PC-9 (cell line): ENCODE measurements at regions not wholly inside any gene's neighbourhood (a gene's known extent, or its start where the extent isn't known, plus 50 kb on each side); places are given as distances from the start of the nearest gene placed in this dataset.

ENCODE experiments used
- BruUV-seq: library from RNA; stranded (reverse); fragments of 400-500 nt; replicated peaks from 2 replicates; lab custom pipeline; 2021; lab: Mats Ljungman, UMichigan
- CTCF ChIA-PET: fragments of 300-600 bp; sonication (Branson Sonifier 250); formaldehyde crosslinking; loops from one replicate; lab custom pipeline; 2022; ENCODE audit warnings: antibody characterized with exemption; lab: Charles Lee
- POLR2A ChIA-PET: fragments of 300-600 bp; sonication (Branson Sonifier 250); formaldehyde crosslinking; loops from one replicate; lab custom pipeline; 2022; ENCODE audit warnings: antibody characterized with exemption; ENCODE audit not compliant: unreplicated experiment; lab: Charles Lee
- DNase-seq, 2 experiments: peaks; one replicate each; pipeline versions ENCODE4 v3.0.0 to v3.0.0-alpha.2; 2015 to 2022; ENCODE audit warnings: mixed read lengths in 1 of 2
- H2AFZ ChIP-seq: fragments of 200-600 bp; sonication (generic); 2 replicates; pipeline ENCODE4 v1.8.1; 2017; ENCODE audit warnings: antibody characterized with exemption
- H3F3A ChIP-seq: fragments of 200-600 bp; sonication (generic); 2 replicates; pipeline ENCODE4 v1.8.1; 2017; ENCODE audit warnings: antibody characterized with exemption, mild to moderate bottlenecking, low read depth; ENCODE audit not compliant: insufficient read depth
- H3K27ac ChIP-seq: fragments of 200-600 bp; sonication (generic); 2 replicates; pipeline ENCODE4 v1.6.1; 2016; ENCODE audit warnings: mixed run types
- H3K27me3 ChIP-seq: fragments of 200-600 bp; sonication (generic); 2 replicates; pipeline ENCODE4 v1.6.1; 2016; ENCODE audit warnings: low read depth, mixed run types; ENCODE audit not compliant: insufficient read depth
- H3K36me3 ChIP-seq: fragments of 200-600 bp; sonication (generic); 2 replicates; pipeline ENCODE4 v1.6.1; 2016; ENCODE audit warnings: low read depth, mixed run types
- H3K4me1 ChIP-seq: fragments of 200-600 bp; sonication (generic); replicated peaks from 2 replicates; pipeline ENCODE4 v1.6.1; 2016; ENCODE audit warnings: mixed run types; ENCODE audit not compliant: insufficient read depth
- H3K4me2 ChIP-seq: fragments of 200-600 bp; sonication (generic); 2 replicates; pipeline ENCODE4 v1.6.1; 2017; ENCODE audit warnings: mixed run types
- H3K4me3 ChIP-seq: fragments of 200-600 bp; sonication (generic); 2 replicates; pipeline ENCODE4 v1.6.1; 2016; ENCODE audit warnings: mixed run types
- H3K79me2 ChIP-seq: fragments of 200-600 bp; sonication (generic); 2 replicates; pipeline ENCODE4 v1.6.1; 2017; ENCODE audit warnings: low read depth, mixed run types
- H3K9me2 ChIP-seq: fragments of 200-600 bp; sonication (generic); 2 replicates; pipeline ENCODE4 v1.8.1; 2017; ENCODE audit warnings: mild to moderate bottlenecking; ENCODE audit not compliant: insufficient read depth
- H3K9me3 ChIP-seq: fragments of 200-600 bp; sonication (generic); 2 replicates; pipeline ENCODE4 v1.8.1; 2016; ENCODE audit warnings: low read depth; ENCODE audit not compliant: insufficient read depth
- H4K20me1 ChIP-seq: fragments of 200-600 bp; sonication (generic); 2 replicates; pipeline ENCODE4 v1.8.1; 2017; ENCODE audit not compliant: insufficient read depth
- EZH2 ChIP-seq: fragments of 200-600 bp; sonication (generic); IDR thresholded peaks from 2 replicates; pipeline ENCODE4 v1.8.0; 2017; ENCODE audit warnings: antibody characterized with exemption, low read depth
- intact Hi-C: fragments of 100-400 bp; cut with micrococcal nuclease; formaldehyde crosslinking; loops from one replicate; pipeline ENCODE4 v1.10.0; 2022; ENCODE audit not compliant: unreplicated experiment
- TF ChIP-seq, protein P1 (sequence below): fragments of 200-600 bp; sonication (generic); conservative IDR thresholded peaks from 2 replicates; pipeline ENCODE4 v1.6.1; 2017; ENCODE audit warnings: mixed run types, antibody characterized with exemption, mild to moderate bottlenecking, moderate library complexity

DNA sequence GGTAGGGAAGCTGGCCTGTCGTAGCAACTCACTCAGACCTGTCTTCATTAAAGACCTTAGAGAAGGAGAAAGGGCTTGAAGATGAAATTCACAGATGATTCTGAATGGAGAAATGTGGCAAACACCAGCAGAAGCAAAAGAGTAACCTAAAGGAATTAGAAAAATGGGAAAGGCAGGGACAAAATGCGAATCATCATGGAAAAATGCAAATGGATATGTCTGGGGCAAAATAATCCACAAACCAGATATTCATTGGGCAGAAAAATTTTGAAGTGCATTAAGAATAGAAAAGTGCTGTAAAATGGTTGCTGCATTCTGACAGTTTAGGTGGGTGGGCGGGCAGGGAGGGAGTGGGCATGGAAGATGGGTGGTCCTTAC is 156.9 kb upstream of the RASGRP1 start:
- DNase-seq: no peak
- Histone ChIP-seq H2AFZ (no peak overlapping the region), H3K4me1 (no peaks in the 10 kb centered on the region), H3K4me2 (no peak overlapping the region), H3F3A (no peaks in the 10 kb centered on the region), H3K9me3 (no peaks in the 10 kb centered on the region), H3K27ac (no peak overlapping the region), H3K79me2 (no peaks in the 10 kb centered on the region), H3K36me3 (no peaks in the 10 kb centered on the region), H3K27me3 (no peaks in the 10 kb centered on the region), H4K20me1 (no peaks in the 10 kb centered on the region), H3K9me2 (no peaks in the 10 kb centered on the region; the same call in 1 of the 2 replicates), H3K4me3 (no peak overlapping the region)
- TF ChIP-seq EZH2: no peak
- TF ChIP-seq, protein P1, sequence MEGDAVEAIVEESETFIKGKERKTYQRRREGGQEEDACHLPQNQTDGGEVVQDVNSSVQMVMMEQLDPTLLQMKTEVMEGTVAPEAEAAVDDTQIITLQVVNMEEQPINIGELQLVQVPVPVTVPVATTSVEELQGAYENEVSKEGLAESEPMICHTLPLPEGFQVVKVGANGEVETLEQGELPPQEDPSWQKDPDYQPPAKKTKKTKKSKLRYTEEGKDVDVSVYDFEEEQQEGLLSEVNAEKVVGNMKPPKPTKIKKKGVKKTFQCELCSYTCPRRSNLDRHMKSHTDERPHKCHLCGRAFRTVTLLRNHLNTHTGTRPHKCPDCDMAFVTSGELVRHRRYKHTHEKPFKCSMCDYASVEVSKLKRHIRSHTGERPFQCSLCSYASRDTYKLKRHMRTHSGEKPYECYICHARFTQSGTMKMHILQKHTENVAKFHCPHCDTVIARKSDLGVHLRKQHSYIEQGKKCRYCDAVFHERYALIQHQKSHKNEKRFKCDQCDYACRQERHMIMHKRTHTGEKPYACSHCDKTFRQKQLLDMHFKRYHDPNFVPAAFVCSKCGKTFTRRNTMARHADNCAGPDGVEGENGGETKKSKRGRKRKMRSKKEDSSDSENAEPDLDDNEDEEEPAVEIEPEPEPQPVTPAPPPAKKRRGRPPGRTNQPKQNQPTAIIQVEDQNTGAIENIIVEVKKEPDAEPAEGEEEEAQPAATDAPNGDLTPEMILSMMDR: no peak
- POLR2A ChIA-PET: no interaction called here
- intact Hi-C loops: no loop called here
- CTCF ChIA-PET: no interaction called here
- BruUV-seq: no TSS peak

DNA sequence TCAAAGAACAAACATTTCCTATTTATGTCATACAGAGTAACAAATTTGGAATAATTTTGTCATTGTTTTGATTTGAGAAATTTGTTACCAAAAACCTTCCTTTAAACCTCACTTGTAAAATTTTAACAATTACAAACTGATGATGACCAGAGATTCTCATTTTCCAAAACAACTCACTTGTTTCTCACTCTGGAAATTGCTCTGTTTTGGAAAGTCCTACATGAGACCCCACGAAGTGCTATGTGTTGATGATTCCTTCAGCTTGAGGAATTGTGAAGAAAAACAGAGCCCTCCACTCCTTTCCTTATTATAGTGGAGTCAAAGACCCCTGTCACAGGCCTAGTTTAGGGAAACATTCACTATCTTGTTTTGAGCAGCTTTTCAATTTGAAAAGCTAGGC is 157.6 kb upstream of the RASGRP1 start:
- BruUV-seq: no TSS peak
- CTCF ChIA-PET: interaction anchor here (0.5 kb wide), 1 partner anchor 469 kb away, joined by 5 read pairs; no protein-coding TSS in a partner anchor

DNA sequence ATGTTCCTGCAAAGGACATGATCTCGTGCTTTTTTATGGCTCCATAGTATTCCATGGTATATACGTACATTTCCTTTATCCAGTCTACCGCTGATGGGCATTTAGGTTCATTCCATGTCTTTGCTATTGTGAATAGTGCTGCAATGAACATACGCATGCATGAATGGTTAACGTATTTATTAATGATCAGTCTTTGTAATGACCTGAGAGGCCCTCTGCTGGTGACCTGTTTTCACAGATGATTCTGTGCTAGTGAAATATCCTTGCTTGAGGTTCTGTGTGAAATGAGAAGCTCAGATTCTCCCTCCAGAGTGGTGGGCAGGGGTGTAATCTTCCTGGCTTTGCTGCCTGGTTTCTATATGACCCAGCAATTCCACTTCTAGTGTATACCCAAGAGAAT is 160.2 kb upstream of the RASGRP1 start:
- H2AFZ ChIP-seq: no peak overlapping the region
- no peak for DNase-seq
- intact Hi-C loops: no loop called here
- no peaks in the 10 kb centered on the region for H3K4me1 ChIP-seq
- no peaks in the 10 kb centered on the region for H3K79me2 ChIP-seq
- ChIA-PET POLR2A (no interaction called here), CTCF (no interaction called here)
- no peak overlapping the region for H3K4me3 ChIP-seq
- H3K4me2 ChIP-seq: no peak overlapping the region
- no peaks in the 10 kb centered on the region for H3F3A ChIP-seq
- TF ChIP-seq, protein P1: no peak
- TF ChIP-seq EZH2: no peak
- no peak overlapping the region for H3K27ac ChIP-seq
- no peaks in the 10 kb centered on the region for H4K20me1 ChIP-seq
- no peaks in the 10 kb centered on the region for H3K9me3 ChIP-seq
- H3K27me3 ChIP-seq: no peaks in the 10 kb centered on the region
- no peaks in the 10 kb centered on the region for H3K36me3 ChIP-seq
- BruUV-seq: no TSS peak
- no peaks in the 10 kb centered on the region for H3K9me2 ChIP-seq

More for the DNA sequence above, 157.6 kb upstream of the RASGRP1 start:
- Histone ChIP-seq H2AFZ (no peak overlapping the region), H3K27ac (no peak overlapping the region), H3K4me1 (no peaks in the 10 kb centered on the region), H3K36me3 (no peaks in the 10 kb centered on the region), H3F3A (no peaks in the 10 kb centered on the region), H4K20me1 (no peaks in the 10 kb centered on the region), H3K9me3 (no peaks in the 10 kb centered on the region), H3K79me2 (no peaks in the 10 kb centered on the region), H3K4me3 (no peak overlapping the region), H3K9me2 (no peaks in the 10 kb centered on the region; the same call in 1 of the 2 replicates), H3K4me2 (no peak overlapping the region), H3K27me3 (no peaks in the 10 kb centered on the region)
- DNase-seq: no peak
- no peak for TF ChIP-seq EZH2
- TF ChIP-seq, protein P1: no peak
- POLR2A ChIA-PET: no interaction called here
- intact Hi-C loops: no loop called here
